Tongue (tissue), 1 donor: ENCODE measurements at regions not wholly inside any gene's neighbourhood (a gene's known extent, or its start where the extent isn't known, plus 50 kb on each side); places are given as distances from the start of the nearest gene placed in this dataset.
"Not testable (repeated sequence)": the region's sequence is repeated elsewhere in the genome, so short reads cannot be mapped to it uniquely, and the experiment has no call there.

ENCODE experiments used
- DNase-seq: peaks from one replicate; pipeline ENCODE4 v3.0.0-alpha.2; 2015

DNA sequence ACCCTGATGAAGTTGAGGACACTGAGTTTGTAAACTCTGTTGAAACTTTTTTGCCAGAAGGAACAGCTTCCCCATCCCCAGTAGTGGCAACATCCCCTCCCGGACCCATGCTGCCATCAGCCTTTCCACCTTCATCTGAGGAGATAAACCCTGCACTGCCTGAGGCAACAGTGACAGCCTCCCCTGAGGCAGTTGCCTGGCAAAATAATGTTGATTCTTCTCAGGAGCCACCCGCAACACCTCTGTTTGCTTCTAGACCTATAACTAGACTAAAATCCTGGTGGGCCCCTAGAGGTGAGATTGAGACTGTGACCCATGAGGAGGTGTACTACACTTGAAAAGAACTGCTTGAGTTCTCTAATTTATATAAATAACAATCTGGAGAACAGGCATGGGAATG lies 597.6 kb upstream of the NR3C2 start:
- DNase-seq: not testable (repeated sequence)

DNA sequence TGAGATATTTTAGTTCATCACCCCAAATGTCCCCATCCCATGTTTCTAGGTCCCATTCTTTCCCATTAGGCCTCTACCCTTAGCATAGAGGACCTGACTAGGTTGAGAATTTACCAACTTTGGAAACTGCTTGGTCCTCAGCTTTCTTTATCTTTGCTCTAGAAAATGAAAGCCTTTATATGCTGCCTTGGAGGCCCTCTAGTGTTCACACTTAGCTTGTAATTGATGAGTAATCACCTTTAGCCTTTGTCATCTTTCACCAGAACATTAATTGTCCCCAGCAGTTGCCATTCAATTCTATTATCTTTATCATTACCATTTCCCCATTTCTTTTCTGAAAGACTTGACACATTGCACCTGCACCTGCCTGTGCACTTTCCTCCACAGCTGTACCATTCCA lies 589.2 kb upstream of the NR3C2 start:
- DNase-seq: no peak

DNA sequence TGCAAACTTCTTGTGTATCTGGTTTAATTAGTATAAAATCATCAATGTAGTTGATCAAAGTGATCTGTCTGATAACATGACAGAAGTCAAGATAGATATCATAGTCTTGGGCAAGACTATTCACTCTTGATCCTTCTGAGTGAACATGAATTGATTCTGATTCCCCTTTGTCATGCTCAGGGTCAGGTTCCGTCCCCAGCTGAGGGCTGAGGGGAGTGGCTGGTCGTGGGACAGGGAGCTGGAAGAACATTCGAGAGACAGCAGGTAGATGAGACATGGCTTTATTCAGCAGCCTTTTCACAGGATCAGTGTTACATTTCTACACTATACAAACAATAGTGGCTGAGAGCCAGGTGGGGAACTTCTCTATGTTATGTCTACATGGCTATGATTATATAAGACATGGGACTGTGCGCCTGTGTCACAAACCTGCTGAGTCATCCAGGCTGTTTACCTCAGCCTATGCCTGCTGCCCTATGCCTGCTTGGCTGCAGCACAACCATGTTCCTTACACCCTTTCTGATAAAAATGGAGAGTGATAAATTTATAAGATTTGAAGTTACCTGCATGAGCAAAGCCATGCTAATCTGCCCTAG lies 586.9 kb upstream of the NR3C2 start:
- DNase-seq: peak; percentile 15

DNA sequence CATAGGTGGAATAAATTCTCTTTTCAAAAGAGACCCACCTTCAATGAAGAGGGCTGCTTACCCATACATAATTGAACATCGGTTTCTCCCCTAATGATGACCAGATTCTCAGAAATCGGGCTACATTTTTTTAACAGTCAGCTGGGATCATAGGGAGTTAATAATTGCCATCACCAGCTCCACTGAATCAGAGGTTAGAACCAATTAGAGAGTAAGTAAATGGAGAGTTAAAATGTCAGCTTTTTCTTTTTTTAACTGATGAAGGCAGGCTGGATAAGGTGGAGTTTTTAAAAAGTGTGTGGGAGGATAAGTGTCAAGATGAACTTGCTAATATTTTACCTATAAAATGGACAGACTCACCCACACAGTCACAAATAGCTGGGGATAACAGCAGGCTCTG lies 584.5 kb upstream of the NR3C2 start:
- no peak for DNase-seq

DNA sequence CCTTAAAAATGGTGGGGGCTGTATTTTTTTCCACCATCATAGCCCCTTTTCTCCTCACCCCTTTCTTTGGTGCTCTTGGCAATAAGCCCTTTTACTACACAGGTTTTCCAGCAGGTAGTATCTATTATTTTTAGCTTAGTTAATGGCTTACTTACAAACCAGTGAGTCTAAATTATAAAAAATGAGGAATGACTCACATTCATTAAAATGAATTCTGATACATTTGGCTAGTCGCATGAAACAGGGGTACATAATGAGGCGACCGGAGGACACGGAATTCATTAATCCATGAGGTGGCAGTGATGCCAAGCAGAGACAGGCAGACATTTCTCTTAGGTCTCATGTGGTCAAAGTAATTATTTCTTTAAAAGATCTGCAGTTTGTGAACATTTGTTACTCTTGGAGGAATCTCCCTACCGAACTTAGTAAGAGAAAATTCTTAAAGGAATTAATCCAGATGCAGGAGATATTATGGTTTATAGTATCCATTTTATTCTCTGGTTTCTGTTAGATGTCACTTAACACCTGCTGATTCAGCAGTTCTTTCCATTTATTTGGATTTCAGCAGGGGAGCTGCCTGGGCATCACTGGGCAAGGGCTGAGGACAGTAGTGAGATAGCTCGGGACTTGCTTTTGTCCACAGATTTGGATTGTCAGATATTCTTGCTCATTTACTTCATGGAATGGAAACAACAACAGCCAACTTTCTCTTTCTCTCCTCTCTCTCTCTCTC lies 575.0 kb upstream of the NR3C2 start:
- DNase-seq: no peak

DNA sequence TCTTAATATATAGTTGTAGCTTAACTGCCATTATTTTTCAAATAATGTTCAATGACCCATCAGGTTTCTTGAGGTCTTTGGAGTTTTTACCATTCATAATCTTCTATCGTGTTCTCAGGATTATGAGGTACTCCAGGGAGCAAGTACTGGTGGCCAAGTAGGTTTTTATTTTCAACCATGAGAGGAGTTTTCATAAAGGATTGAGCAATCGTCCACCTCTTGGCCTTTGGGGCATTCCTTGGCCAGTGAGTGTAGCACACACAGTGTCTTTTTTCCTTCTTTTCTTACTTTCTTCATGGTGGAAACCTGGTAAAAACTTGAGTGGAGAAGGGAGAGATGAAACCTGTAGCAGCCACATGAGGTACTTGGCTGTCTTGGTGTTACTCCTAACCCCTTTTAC lies 567.0 kb upstream of the NR3C2 start:
- no peak for DNase-seq

DNA sequence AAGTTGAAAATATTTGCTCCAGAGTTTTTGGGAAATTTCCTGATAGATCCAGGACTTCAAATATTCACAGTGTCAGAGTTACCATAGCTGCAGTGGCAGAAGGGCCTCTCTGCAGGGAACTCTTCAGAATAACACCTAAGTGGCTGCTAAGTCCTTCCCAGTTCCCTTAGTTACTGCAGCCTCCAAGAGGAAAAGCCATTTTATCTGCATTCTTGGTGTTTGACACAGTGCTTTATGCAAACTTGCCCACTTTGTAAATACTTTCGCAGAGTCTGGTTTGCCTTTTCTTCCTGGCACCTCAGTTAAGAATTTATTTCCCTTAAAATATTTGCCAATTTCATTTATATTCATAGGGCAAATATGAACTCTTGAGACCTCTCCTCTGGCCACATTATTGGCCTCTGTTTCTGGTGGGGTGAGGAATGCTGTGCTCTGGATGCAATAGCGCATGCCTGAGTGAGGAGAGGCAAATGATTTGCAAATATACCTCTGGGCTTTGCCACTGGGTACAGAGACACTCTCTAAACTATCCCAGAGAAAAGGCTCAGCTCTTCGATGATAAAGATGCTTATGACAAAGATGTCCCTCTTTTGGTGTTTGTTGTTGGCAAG lies 566.3 kb upstream of the NR3C2 start:
- no peak for DNase-seq

DNA sequence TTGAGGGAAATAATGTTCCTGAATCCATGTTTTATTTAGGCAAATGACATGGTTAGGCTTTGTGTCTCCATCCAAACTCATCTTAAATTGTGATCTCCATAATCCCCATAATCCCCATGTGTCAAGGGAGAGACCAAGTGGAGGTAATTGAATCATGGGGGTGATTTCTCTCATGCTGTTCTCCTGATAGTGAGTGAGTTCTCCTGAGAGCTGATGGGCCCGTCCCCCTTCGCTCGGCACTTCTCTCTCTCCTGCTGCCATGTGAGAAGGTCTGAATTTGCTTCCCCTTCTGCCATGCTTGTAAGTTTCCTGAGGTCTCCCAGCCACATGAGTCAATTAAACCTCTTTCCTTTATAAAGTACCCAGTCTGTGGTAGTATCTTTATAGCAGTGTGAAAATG lies 563.0 kb upstream of the NR3C2 start:
- no peak for DNase-seq

DNA sequence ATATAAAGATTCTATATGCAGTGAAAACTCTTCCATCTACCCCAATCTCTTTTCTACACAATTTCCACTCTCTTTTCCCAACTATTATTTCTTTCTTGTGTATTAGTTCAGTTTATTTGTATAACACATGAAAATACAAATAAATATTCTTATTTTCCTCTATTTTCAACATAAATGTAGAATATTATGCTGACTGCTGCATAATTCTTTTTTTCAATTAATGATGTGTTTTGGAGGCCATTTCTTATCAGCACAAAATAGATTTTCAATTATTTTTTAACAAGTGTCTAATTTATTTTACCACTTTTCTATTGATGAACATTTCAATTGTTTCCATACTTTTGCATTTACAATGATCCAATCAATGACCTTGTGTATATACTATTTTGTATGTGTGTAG lies 557.7 kb upstream of the NR3C2 start:
- no peak for DNase-seq

DNA sequence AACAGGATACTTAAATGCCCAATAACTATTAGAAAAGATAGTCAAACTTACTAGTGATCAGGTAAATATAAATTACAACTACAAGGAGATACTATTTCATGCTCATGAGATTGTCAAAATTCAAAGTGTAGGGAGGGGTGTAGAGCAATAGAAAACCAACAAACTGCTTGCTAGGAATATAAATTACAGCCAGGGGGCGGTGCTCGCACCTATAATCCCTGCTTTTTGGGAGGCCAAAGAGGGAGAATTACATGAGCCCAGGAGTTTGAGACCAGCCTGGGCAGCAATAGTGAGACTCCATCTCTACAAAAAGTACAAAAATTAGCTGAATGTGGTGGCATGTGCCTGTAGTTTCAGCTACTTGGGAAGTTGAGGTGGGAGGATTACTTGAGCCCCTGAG lies 556.5 kb upstream of the NR3C2 start:
- DNase-seq: no peak

DNA sequence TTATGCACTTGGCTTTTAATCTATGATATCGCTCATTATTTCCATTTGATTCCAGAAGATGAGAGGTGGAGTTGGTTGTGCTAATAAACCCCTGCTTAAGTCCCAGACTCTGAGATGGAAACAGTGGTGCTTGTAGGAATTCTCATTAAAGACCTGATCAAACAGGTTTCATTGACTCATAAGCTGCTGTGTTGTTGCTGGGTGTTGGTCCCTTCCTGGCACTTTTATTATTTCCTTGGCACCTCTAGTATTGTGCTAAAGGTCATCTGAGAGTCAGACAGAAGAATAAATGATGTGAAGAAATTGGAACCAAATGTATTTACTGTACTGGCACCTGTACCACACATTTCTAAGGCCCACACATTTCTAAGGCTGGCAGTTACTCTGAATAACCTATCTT lies 544.7 kb upstream of the NR3C2 start:
- DNase-seq: no peak

DNA sequence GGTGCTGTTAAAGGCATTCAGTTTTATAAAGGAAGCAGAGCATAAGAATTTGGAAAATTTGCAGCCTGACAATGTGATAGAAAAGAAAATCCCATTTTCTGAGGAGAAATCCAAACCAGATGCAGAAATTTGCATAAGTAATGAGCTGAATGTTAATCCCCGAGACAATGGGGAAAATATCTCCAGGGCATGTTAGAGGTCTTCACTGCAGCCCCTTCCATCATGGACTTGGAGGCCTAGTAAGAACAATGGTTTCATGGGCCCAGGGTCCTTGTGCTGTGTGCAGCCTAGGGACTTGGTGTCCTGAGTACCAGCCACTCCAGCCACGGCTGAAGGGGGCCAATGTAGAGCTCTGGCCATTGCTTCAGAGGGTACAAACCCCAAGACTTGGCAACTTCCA lies 542.7 kb upstream of the NR3C2 start:
- no peak for DNase-seq

DNA sequence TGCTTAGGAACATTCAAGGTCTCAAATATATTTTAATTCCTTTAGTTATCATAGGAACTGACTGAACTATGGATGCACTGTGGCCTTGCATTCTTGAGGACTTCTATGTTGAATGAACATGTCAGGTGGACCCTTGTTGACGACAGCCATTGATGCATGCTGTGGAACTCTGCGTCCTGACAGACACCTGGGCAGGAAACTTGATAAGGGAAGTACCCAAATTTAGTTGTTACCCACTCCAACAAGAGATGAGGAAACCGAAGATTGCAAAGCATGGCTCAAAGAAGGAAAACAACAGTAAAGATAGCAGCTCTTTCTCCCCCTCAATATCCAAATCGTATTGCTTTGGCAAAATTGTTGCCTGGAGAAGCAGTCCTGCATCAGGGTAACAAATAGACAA lies 540.0 kb upstream of the NR3C2 start:
- no peak for DNase-seq

DNA sequence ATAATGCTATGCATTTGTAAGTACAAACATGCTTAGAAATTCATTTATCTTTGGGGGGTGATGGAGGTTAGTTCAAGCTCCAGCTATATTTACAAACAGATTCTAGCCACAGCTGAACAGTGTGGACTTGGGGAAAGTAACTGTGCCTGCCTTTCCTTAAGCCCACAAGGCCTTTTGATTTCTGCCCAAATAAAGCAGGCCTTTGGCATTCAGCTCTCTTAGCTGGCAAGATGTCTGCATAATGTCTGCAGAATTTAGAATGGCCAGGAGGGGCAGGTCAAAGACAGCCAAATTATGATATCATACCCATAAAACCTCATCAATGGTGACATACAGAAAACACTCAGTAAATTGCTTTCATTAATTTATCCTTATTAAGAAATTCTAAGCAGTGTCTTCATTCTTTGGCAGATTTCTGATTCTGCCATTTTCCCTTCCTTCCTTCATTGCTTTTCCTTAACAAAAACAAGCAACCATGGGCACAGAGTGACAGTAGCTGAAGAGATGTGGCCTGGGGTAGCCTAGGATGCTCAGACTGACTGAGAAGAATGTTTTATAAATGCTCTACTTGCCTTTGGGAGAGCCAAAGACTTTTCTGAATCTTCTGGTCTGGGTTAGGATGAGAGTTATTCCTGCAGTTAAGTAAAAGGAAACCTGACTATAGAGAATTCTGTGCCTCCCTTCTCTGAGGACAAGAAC lies 538.7 kb upstream of the NR3C2 start:
- DNase-seq: peak; percentile 64

DNA sequence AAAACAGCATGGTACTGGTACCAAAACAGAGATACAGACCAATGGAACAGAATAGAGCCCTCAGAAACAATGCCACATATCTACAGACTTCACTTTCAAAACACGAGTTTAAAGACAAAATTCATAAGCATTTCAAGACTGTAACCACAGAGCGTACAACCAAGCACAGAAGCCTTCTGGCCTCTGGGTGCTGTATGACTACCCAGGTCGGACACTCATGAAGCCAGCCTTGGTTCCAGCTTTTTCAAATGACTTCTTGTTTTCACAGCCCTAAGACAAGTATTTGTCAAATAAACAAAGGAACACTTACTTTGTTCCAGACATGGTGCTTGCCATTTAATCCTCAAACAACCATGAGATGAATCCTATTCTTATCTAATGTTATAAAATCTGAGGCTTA lies 536.1 kb upstream of the NR3C2 start:
- DNase-seq: no peak

DNA sequence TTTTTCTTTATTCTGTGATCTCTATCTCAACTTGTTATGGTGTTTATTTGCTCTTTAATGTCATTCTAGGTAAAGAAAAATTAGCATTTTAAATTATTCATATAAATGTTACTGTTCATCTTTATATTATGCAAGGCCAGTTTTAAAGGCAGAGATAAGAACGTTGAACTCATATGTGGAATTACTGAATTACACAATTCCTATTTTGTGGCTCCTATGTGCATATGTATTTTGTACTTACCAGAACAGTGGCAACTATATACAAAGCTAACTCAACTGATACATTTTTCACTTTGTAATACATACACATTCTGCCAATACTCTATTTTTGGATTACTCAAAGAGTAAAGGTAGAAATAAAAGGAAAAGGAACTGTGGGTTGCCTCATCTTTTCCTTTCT lies 533.2 kb upstream of the NR3C2 start:
- DNase-seq: no peak

DNA sequence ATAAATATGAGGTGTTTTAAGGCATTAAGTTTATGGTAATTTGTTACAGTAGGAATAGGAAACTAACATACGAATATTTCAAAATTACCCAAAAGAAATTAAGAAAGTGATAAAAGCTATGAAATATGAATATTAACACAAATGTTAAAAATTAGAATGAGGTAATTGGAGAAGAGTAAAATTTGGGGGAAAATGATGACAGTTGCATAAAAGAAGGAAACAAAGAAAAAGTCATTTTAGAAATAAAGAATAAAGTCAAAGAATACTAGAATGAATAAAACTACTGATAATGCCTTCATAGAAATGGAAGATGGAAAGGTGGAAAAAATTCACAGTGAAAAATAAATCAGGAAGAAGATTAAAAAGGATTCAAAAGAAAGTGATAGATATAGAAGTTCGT lies 522.9 kb upstream of the NR3C2 start:
- DNase-seq: no peak

DNA sequence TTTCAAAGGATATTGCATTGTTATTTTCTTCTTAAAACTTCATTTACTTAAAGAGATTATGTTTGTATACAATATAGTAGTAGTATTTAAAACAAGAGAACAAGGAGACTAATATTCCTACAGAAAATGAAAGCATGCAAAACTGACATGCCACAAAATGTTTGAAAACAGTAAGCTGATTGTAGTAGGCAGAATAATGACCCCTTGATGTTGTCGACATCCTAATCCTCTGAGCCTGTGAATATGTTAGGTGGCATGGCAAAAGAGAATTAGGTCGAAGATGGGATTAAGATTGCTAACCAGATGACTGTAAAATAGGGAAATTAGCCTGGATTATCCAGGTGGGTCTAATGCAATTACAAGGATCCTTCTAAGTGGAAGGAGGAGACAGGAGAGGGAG lies 522.2 kb upstream of the NR3C2 start:
- DNase-seq: no peak

DNA sequence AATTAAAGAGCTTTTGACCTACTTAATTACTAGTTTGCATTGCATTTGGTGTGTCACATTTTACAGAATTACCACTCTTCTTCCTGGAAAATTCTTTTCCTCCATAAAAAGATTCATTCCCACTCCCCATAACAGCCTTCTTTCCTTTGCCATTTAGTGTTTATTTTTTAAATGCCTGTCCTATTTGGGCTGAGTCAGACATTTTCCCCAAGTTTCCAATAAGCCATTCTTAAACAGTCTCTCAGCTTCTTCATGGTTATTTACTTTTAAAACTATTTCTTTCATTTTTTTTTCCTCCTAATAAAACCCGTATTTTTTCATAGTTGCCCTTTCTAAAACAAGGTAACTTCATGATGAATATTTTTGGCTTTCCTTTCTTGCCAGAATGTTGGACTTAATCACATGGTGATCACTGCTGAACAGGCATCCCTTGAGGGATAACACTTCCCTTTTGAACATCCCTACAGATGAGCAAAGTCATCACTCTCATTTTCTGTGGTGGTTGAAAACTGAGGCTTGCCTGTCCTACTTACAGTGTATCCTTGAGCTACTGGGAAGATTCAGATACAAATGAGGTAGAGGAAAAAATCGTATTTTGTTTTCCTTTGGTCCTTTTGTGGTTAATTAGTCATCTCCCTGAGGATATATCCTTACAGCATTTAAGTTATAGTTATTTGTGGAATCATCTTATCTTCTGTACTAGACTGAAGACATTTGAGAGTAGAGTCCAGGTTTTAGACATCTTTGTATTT lies 520.5 kb upstream of the NR3C2 start:
- no peak for DNase-seq

DNA sequence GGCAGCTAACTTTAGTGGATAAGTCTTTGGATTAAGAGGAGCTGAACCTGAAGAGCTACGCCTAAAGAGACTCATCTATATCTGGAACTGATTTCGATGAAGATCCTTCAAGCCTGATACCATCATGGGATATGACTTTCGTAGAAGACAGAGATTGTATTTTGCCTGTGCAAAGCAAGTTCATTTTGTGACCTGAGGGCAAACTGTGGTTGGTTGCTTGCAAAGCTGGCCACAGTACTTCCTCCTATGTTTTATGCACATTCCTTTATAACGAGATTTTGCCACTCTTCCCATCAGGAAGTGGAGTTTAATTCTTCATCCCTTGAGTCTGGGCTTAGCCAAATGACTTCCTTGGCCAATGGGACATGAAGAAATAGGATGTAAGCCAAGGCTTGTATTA lies 519.3 kb upstream of the NR3C2 start:
- no peak for DNase-seq

DNA sequence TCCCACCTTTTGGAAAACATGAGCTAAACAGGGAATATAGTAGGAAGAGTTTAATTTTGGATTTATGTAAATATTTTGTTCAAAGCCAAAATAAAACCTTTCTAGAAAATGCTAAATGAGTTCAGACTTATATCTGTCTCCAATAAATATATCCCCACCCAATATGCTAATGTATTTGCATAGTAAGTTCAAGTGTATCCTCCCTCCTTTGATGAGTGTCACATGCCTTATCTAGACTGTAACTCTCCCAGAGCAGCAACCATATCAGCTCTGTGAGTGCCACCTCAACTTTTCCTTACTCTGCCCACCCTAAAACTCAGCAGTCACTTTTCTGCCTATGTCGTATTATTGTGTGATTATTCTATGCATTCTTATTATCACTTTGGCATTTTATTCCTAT lies 516.1 kb upstream of the NR3C2 start:
- no peak for DNase-seq

DNA sequence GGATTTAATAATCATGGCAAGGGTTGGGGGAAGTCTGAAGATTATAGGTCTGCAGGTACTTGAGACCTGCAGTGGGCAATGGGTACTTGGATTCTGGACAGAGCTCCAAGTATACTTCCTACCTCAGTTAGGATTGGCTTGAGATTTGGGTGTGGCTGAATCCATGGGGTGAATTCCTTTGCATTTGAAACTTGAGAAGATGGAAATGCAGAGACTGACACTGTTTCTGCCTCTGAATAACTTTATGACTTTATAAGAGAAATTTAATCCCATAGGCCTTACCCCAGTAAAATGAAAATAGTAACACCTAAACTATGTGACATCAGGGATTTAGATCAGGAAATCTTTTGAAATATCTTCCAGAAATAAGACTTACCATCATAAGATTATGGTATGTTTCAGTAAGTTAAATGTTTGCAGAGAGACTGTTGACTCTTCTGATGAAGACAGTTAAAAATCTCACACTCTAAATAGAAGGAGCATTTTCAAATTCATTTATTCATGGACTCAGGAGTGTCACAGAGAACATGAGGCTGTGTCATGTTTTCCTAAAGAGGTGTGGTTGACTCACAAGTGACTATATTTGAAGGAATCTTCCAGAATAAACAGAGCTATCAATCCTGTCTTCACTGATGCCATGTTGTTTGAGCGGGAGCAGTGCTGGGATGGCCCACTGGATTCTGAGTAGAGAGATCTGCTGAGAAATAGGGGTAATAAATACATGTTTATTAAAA lies 513.5 kb upstream of the NR3C2 start:
- DNase-seq: no peak
